H9 (cell line): ENCODE measurements at regions not wholly inside any gene's neighbourhood (a gene's known extent, or its start where the extent isn't known, plus 50 kb on each side); places are given as distances from the start of the nearest gene placed in this dataset.

Experiments
- DNase-seq: peaks from one replicate; pipeline ENCODE4 v3.0.0-alpha.2; 2017
- H2AFZ ChIP-seq: one replicate; pipeline ENCODE4 v1.6.1; 2013; ENCODE audit warnings: mild to moderate bottlenecking, low read length, control low read depth, moderate library complexity
- H2AK5ac ChIP-seq: 2 replicates; pipeline ENCODE4 v1.6.1; 2013; ENCODE audit warnings: low read length, control low read depth, mixed read lengths; ENCODE audit not compliant: insufficient read length
- H2BK120ac ChIP-seq: one replicate; pipeline ENCODE4 v1.6.1; 2013; ENCODE audit warnings: low read depth, mild to moderate bottlenecking, low read length, control low read depth, inconsistent platforms; ENCODE audit not compliant: poor library complexity, severe bottlenecking
- H2BK12ac ChIP-seq: 2 replicates; pipeline ENCODE4 v1.6.1; 2013; ENCODE audit warnings: low read length, control low read depth, mixed read lengths, low read depth; ENCODE audit not compliant: insufficient read length
- H2BK15ac ChIP-seq: 2 replicates; pipeline ENCODE4 v1.6.1; 2013; ENCODE audit warnings: low read depth, low read length, control low read depth
- H2BK20ac ChIP-seq: one replicate; pipeline ENCODE4 v1.6.1; 2013; ENCODE audit warnings: low read depth, mild to moderate bottlenecking, low read length, control low read depth, inconsistent platforms; ENCODE audit not compliant: poor library complexity, severe bottlenecking
- H2BK5ac ChIP-seq: 2 replicates; pipeline ENCODE4 v1.6.1; 2013; ENCODE audit warnings: low read length, control low read depth, mixed read lengths; ENCODE audit not compliant: insufficient read length
- H3K14ac ChIP-seq: 2 replicates; pipeline ENCODE4 v1.6.1; 2013; ENCODE audit warnings: low read length, control low read depth; ENCODE audit not compliant: insufficient read depth
- H3K18ac ChIP-seq: 2 replicates; pipeline ENCODE4 v1.6.1; 2013; ENCODE audit warnings: low read depth, mild to moderate bottlenecking, mixed read lengths, low read length, control low read depth; ENCODE audit not compliant: insufficient read length
- H3K23ac ChIP-seq: 2 replicates; pipeline ENCODE4 v1.6.1; 2013; ENCODE audit warnings: low read length, control low read depth, mixed read lengths, low read depth; ENCODE audit not compliant: insufficient read length
- H3K23me2 ChIP-seq: 2 replicates; pipeline ENCODE4 v1.6.1; 2013; ENCODE audit warnings: low read depth, mild to moderate bottlenecking, mixed read lengths, low read length, control low read depth; ENCODE audit not compliant: insufficient read length, poor library complexity, severe bottlenecking
- H3K27ac ChIP-seq: 2 replicates; pipeline ENCODE4 v1.5.1; 2013; ENCODE audit warnings: low read length, control low read depth, mixed read lengths, low read depth; ENCODE audit not compliant: insufficient read length
- H3K27me3 ChIP-seq: 2 replicates; pipeline ENCODE4 v1.6.1; 2013; ENCODE audit warnings: low read length, control low read depth, inconsistent platforms; ENCODE audit not compliant: insufficient read depth
- H3K4ac ChIP-seq: 2 replicates; pipeline ENCODE4 v1.6.1; 2013; ENCODE audit warnings: low read depth, mild to moderate bottlenecking, control low read depth, inconsistent platforms, low read length, moderate library complexity
- H3K4me1 ChIP-seq: 2 replicates; pipeline ENCODE4 v1.6.1; 2013; ENCODE audit warnings: low read length, control low read depth, inconsistent platforms; ENCODE audit not compliant: insufficient read depth
- H3K4me2 ChIP-seq: 2 replicates; pipeline ENCODE4 v1.6.1; 2013; ENCODE audit warnings: low read length, control low read depth, mixed read lengths; ENCODE audit not compliant: insufficient read length, insufficient read depth
- H3K56ac ChIP-seq: 2 replicates; pipeline ENCODE4 v1.6.1; 2013; ENCODE audit warnings: low read depth, mild to moderate bottlenecking, mixed read lengths, low read length, control low read depth; ENCODE audit not compliant: insufficient read length
- H3K79me1 ChIP-seq: 2 replicates; pipeline ENCODE4 v1.6.1; 2013; ENCODE audit warnings: low read depth, mild to moderate bottlenecking, moderate library complexity, low read length, control low read depth, inconsistent platforms; ENCODE audit not compliant: insufficient read depth, poor library complexity, severe bottlenecking
- H3K79me2 ChIP-seq: 2 replicates; pipeline ENCODE4 v1.6.1; 2013; ENCODE audit warnings: low read length, control low read depth, inconsistent platforms; ENCODE audit not compliant: insufficient read depth
- H3K9ac ChIP-seq: 2 replicates; pipeline ENCODE4 v1.6.1; 2013; ENCODE audit warnings: low read length, control low read depth, mixed read lengths; ENCODE audit not compliant: insufficient read length; ENCODE audit errors: extremely low read depth
- H3K9me3 ChIP-seq: one replicate; pipeline ENCODE4 v1.6.1; 2013; ENCODE audit warnings: low read depth, low read length, inconsistent platforms; ENCODE audit not compliant: control insufficient read depth
- H3T11ph ChIP-seq: one replicate; pipeline ENCODE4 v1.6.1; 2013; ENCODE audit warnings: mild to moderate bottlenecking, low read length, control low read depth, inconsistent platforms
- H4K20me1 ChIP-seq: one replicate; pipeline ENCODE4 v1.6.1; 2013; ENCODE audit not compliant: control insufficient read depth, insufficient read length, insufficient read depth
- H4K5ac ChIP-seq: 2 replicates; pipeline ENCODE4 v1.6.1; 2013; ENCODE audit warnings: low read depth, mild to moderate bottlenecking, mixed read lengths, low read length, control low read depth; ENCODE audit not compliant: insufficient read length
- H4K8ac ChIP-seq: replicated peaks from 2 replicates; pipeline ENCODE4 v1.6.1; 2013; ENCODE audit warnings: low read length, control low read depth, mixed read lengths, low read depth; ENCODE audit not compliant: insufficient read length
- H4K91ac ChIP-seq: 2 replicates; pipeline ENCODE4 v1.6.1; 2013; ENCODE audit warnings: low read depth, mild to moderate bottlenecking, moderate library complexity, mixed read lengths, low read length, control low read depth; ENCODE audit not compliant: insufficient read length
- H3K27ac Mint-ChIP-seq, 3 experiments: 2 replicates in 2 of 3; 3 replicates in 1 of 3; pipeline ENCODE4 v1.8.0; 2020 to 2021; ENCODE audit warnings: mixed read lengths in 3 of 3, mild to moderate bottlenecking in 1 of 3, moderate library complexity in 1 of 3
- H3K27me3 Mint-ChIP-seq: 2 replicates; pipeline ENCODE4 v1.8.0; 2021; ENCODE audit warnings: low read depth, mild to moderate bottlenecking, moderate library complexity, mixed read lengths
- H3K36me3 Mint-ChIP-seq, 3 experiments: 2 replicates in 2 of 3; 3 replicates in 1 of 3; pipeline ENCODE4 v1.8.0; 2020 to 2021; ENCODE audit warnings: low read depth in 3 of 3, mixed read lengths in 3 of 3; ENCODE audit not compliant: insufficient read depth in 1 of 3
- H3K4me1 Mint-ChIP-seq, 2 experiments: 2 replicates each; pipeline ENCODE4 v1.8.0; 2020; ENCODE audit warnings: mixed read lengths in 2 of 2
- H3K4me3 Mint-ChIP-seq, 2 experiments: 2 replicates in 1 of 2; 3 replicates in 1 of 2; pipeline ENCODE4 v1.8.0; 2020 to 2021; ENCODE audit warnings: mild to moderate bottlenecking in 2 of 2, mixed read lengths in 2 of 2, moderate library complexity in 1 of 2
- H3K9me3 Mint-ChIP-seq, 2 experiments: 2 replicates in 1 of 2; 3 replicates in 1 of 2; pipeline ENCODE4 v1.8.0; 2020; ENCODE audit warnings: mild to moderate bottlenecking in 2 of 2, mixed read lengths in 2 of 2, moderate library complexity in 1 of 2
- CTCF ChIP-seq: fragments of 200-600 bp; sonication (generic); conservative IDR thresholded peaks from 3 replicates; pipeline ENCODE4 v1.8.0; 2021; ENCODE audit warnings: antibody characterized with exemption, mild to moderate bottlenecking
- WGBS: extraction: QIAGEN DNeasy Blood & Tissue Kit; methylation state at CpG from one replicate; pipeline ENCODE4 v1.1.7; 2013; ENCODE audit warnings: missing lambda C conversion rate, low lambda C conversion rate, mixed read lengths; ENCODE audit not compliant: insufficient read length; ENCODE audit errors: extremely low coverage; 5-methylcytosine and 5-hydroxymethylcytosine counted together

- TF ChIP-seq CTCF = no peak
- H3K27ac Mint-ChIP-seq = no peak overlapping the region
- H3K27me3 Mint-ChIP-seq = no peaks in the 10 kb centered on the region
- no peak overlapping the region for H2AK5ac ChIP-seq
- no peak overlapping the region for H2BK20ac ChIP-seq
- H4K91ac ChIP-seq = no peak overlapping the region
- H3K18ac ChIP-seq = no peak overlapping the region
- H3K4me2 ChIP-seq = no peak overlapping the region
- no peak overlapping the region for H2AFZ ChIP-seq
- no peaks in the 10 kb centered on the region for H3K79me1 ChIP-seq
- H3K36me3 Mint-ChIP-seq = no peaks in the 10 kb centered on the region; a peak in 2 of 7 replicates
- H3K4me1 ChIP-seq = no peaks in the 10 kb centered on the region
- H4K5ac ChIP-seq = no peak overlapping the region
- H3K4me3 Mint-ChIP-seq = no peak overlapping the region
- no peak overlapping the region for H3K23ac ChIP-seq
- no peaks in the 10 kb centered on the region for H3K23me2 ChIP-seq
- H3K4me1 Mint-ChIP-seq = peaks cover 0 to 4% of the 10 kb centered on the region in 2 experiments; a peak in 1 of 4 replicates
- no peaks in the 10 kb centered on the region for H4K20me1 ChIP-seq
- no peak overlapping the region for H3K27ac ChIP-seq
- H3K9ac ChIP-seq = no peak overlapping the region
- no peak overlapping the region for H2BK12ac ChIP-seq
- no peak for DNase-seq
- H2BK120ac ChIP-seq = no peak overlapping the region
- H2BK5ac ChIP-seq = no peak overlapping the region
- H3K56ac ChIP-seq = no peak overlapping the region
- WGBS = no CpG with 5 or more reads among the region's 7 CpGs
- no peak overlapping the region for H2BK15ac ChIP-seq
- peaks cover 0 to 2% of the 10 kb centered on the region in 2 experiments; a peak in 4 of 5 replicates for H3K9me3 Mint-ChIP-seq
- no peaks in the 10 kb centered on the region for H3K9me3 ChIP-seq
- H3T11ph ChIP-seq = no peak overlapping the region
- H3K27me3 ChIP-seq = no peaks in the 10 kb centered on the region
- no peak overlapping the region for H3K14ac ChIP-seq
- no peaks in the 10 kb centered on the region for H3K79me2 ChIP-seq
- no peak overlapping the region for H4K8ac ChIP-seq
- H3K4ac ChIP-seq = no peak overlapping the region
Observed at GRCh38 chr5:58153255-58153654, 306.6 kb downstream of the PLK2 start.
